ENCODE measurements at regions not wholly inside any gene's neighbourhood (a gene's known extent, or its start where the extent isn't known, plus 50 kb on each side); places are given as distances from the start of the nearest gene placed in this dataset.
A peak's percentile ranks its signal among the peaks of the same experiment; 100 is the strongest.

DNA sequence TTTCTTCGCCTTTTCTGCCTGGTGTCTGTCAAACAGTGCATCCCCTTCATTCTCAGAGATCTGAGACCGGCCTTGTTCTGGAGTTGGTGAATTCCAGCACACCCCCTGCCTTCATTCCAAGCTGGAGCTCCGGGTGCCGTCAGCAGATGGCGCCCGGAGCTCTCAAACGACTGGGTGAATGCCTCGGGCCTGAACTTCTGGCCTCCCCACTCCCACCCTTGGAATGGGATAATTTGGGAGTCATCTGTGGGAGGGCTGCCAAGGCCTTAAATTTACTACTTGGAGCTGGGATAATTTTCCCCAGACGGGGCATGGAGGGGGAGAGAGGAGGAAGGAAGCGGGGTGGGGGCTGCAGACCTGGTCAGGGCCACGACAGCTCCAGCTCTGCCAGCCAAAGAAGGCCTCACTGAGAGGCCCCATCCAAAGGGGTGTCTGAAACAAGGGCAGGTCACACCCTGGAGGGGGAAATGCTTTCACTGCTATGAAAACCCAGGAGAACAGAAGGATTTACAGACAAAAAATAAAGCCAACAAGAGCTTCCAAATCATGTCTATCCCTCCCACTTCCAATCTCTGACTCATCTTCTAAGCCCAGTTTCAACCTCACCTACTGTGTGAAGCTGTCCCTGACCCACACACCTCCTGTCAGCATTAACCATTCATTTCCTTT is 187.9 kb downstream of the OPA1 start:
- DNase-seq = peak; percentile 17

DNA sequence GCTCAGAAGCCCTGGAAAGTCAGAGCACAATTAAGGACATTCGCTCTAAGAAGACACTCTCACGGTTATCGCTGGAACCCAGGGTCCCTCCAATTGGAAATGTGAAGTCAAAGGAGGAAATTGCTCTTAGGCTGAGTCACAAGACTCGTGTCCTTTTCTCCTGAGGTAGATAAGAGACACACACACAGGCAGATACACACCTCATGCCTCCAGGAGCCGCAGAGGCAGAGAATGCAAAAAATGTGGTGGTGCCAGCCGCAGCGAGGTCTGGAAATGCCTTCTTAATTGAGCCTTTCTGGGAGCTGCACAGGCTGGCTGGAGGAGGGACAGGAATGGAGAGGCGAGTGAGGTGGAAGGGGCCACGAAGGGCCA is 189.3 kb downstream of the OPA1 start:
- no peak for DNase-seq

DNA sequence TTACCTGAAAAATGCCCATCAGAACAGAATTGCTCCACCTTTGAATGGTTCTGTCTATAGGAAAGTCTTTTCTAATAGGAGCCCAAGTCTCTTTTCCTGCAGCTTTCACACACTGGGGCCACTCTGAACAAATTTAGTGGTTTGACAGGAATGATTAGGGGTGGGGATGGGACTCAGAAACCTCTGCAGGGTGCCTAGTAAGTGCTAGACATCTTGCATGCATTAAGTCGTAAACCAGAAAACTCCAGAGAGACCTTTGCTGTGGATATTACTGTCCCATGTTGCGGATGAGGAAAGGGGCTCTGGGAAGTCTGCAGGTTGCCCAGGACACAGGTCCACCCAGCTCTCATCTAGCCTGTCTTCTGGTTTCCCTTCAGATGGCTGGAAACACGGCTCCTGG is 189.7 kb downstream of the OPA1 start:
- no peak for DNase-seq

GRCh38 chr3:193783166-193783896 is 190.3 kb downstream of the OPA1 start:
- DNase-seq = no peak

DNA sequence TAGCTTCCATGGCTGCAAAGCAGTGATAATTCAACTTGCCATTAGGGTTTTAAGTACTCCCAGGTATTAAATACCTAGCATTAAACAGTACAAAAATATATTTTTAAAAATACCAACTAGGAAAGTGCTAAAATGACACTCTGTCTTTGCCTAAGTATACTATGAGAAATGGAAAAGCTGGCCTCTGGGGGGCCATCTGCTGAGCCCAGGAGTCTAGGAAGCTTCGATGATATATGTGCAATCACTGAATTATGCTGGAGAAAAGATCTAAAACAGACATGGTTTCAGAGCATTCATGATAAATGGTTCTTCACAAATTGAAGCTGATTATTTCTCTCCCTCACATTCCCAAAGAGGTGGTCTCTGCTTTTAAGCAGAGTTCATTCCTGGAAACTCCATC is 191.8 kb downstream of the OPA1 start:
- no peak for DNase-seq

DNA sequence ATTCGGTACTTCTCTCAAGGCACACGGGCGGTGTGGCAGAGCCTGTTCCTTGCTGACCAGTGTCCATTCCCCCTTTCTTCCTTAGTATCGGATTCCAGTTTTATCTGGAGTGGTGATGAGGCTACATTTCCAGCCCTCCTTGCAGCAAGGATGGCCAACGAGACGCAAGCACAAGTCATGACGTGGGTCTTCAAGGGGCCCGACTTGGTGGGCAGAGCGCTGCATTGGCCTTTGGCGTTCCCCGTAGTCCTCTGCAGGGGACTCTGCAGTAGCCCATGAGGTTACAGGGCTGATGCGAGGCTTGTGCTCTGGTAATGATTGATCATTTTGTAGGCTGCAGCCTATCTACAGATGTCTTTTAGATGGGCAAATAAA is 194.5 kb downstream of the OPA1 start:
- no peak for DNase-seq

GRCh38 chr3:193788189-193788991 is 195.4 kb downstream of the OPA1 start:
- peak; percentile 45 for DNase-seq

DNA sequence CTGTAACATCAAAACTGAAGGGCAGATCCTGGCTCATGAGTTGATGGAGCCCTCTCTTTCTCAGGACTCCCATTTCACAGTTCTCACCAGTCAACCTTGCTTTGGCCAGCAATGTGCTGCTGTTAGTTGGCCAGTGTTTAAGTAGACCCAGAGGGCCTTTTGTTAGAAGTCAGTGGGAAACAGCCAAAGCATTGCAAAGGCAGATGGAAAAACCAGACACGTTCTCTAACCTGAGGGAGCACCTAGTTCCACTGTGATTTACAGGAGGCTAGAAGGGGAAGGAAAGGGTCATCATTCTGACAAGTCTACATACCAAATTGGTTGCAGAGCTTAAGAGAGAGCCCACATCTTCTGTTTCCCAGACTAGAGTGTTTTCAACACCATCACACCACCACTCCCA is 196.4 kb downstream of the OPA1 start:
- DNase-seq = no peak

DNA sequence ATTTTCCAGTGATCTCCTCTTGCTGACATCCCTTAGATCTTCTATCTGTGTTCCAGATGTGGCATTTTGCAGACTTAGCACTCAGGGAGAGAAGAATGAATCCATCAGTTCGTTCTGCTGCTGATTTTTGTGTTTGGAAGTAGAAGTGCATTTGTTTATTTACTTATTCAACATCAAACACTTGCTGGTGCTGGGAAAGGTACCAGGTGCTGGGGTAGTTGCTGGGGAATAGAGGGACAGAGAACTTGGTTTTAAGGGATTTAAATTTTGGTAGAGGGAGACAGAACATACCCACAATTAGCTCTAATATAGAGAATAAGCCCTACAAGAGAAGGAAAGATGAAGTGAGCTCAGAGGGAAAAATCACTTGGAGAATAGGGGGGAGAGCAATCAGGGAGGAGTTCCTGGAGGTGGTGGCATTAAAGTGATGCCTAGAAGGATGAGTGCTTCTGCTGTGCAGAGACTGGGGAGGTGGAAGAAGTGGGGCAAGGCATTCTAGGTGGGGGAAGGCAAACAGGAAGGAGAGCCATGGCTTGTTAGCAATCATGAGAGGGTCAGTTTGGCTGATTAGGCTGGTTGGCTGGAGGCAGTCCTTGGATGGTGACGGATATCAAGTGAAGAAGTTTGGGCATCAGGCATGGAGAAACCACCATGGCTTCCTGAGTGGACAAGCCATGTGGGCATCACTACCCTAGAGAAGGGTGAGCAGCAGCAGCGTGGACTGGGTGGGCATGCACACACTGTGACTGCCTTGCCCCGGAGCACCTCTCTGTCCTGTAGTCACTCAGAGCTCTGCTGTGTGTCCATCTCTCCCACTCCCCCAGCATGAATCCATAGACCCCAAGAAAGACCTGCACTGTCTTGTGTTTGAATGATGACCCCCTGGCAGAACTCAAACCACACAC is 197.3 kb downstream of the OPA1 start:
- no peak for DNase-seq

DNA sequence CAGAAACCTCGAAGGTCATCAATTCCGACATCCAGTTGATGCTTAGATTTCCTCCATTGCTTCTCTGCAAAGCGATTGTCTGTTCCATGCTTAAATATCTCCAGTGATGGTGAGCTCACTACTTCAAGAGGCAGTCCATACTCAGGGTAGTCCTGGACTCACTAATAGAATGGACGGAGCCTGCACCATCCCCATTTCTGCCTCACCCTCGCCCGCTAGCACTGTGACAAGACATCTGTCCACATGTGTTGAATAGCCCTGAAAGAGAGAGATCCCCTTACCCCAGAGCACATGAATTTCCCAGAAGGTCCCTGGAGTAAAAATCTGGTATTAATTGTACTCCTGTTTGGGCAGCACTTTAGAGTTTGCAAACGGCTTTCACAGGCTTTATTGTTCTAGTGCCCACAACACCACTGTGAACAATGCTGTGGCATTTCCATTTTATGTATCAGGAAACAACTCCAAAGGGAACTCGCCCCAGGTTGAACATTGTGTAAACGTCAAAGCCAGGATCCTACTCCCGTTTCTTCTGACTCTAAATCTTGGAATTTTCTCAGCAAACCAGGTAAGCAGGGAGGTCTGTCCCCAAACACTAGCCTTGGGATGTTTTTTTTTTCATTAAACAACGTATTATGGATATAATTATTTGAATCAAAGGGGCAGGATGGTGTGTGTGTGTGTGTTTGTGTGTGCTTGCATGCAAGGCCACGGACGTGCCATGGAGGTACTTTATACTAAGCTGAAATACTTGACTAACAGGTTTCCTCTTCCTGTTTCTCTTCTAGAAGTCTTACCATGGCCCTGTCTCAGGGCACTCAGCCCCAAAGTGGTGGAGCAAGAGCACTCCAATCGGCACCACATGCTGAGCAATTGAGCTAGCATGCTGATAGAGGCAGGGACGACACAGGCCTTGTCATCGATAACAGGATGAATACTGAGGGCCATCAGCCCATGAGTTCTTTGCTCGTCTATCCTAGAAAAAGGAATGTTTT is 198.3 kb downstream of the OPA1 start:
- no peak for DNase-seq

DNA sequence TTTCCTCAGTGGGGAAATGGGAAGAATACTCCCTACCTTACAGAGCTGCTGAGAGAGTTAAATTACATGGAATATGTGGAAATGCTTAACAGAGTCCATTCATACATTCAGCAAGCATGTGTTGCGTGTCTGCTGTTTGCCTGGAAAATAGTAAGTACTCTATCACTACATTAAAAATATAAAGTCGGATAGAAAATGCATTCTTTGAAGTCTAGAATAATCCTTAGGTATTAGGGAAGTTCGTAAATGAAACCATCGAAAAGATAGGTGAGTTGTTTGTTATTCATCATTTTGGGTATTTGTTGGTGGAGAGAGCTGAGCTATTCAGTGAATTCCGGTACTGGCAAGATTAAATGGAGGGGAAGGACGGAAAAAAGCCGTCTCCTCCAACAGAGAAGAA is 200.1 kb downstream of the OPA1 start:
- DNase-seq = no peak

GRCh38 chr3:193794002-193794881 is 201.2 kb downstream of the OPA1 start:
- DNase-seq = no peak

DNA sequence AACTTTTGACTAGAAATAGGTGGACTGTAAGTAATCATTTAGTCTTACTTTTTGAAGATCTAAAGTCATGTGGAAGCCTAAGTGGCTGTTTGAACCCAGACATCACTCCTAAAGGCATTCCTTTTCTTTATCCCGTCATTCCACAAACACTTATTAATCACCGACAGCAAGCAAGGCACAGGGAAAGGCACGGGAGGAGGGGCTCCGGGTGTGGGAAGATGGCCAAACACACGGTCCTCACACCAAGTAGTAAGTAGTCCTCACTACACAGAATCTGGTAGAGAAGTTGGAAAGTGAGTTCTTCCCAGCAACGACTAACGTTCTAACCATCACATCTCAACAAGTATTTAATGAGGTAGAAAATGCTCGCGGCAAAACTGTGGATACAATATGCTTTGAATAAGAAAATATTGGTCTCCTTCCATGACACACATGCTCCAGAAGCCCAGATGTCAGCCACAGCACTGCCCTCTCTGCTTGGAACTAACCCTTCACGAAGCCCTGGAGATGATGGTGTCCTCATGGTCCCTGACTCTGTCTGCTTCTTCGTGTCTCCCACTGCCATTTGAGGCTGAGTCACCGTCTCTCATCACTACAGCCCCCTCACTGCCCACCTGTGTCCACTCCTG is 202.2 kb downstream of the OPA1 start:
- DNase-seq = no peak

- DNase-seq = no peak
Measured at GRCh38 chr3:193796089-193796488, 203.1 kb downstream of the OPA1 start.

- DNase-seq = no peak
Measured at GRCh38 chr3:193797566-193797965, 204.6 kb downstream of the OPA1 start.

GRCh38 chr3:193798051-193798450 is 205.0 kb downstream of the OPA1 start:
- DNase-seq = no peak

DNA sequence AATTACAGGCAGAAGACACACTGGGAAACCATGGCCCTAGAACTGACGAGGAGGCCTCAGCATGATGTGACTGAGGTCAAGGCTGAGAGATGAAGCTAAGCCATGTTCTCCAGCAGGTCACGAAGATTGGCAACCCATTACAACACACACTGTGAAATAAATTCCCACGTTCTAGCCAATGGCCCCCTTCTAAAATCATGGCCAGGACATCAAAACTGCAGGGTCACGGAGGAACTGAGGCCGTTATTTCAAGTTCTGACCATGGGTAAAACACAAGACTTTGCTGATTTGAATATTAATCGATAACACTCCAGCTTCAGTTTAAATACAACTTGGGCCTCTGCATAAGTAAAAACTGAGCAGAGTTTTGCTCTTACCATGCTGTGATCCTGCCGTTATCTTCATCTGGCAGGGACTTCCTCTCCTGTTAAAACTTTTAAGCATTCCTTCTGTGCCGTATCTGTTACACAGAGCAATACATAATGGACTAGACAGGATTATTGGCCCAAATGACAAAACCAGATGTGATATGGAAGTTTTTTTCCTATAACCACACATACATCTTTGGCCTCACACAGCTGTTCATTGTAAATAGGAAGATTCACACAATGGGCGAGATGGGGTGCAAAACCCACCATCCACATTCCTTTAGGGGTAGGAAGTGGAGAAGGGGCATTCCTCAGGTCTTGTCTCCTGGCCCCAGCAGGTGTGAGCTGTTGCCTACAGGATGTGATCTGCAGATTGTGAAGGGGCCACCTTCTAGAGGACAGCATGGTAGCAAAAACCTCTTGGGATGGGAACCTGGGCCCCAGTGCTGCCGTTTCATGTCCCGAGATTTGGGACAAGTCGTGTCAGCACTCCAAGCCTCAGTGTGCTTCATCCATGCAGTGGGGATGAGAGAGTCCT is 207.4 kb downstream of the OPA1 start:
- DNase-seq = no peak

DNA sequence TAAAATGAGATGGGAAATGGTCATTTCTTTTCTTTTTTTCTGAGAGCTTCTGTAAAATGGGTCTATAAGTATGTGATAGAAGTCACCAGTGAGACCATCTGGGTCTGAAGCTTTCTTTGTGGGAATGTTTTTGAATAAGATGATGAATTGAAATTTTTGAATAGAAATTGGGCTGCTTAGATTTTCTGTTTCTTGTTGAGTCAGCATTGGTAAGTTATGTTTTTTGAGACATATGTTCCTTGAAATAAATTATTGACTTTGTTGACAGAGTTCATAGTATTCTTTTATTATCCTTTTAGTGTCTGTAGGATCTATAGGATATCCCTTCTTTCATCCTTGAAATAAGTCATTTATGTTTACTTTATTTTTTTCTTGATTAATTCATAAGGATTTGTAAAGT is 208.1 kb downstream of the OPA1 start:
- no peak for DNase-seq

- DNase-seq = no peak
Measured at GRCh38 chr3:193803288-193803687, 210.3 kb downstream of the OPA1 start.

Measured in CD4-positive, alpha-beta T cell treated with Interleukin-15 for 1 hour (primary cell).